ENCODE measurements at regions not wholly inside any gene's neighbourhood (a gene's known extent, or its start where the extent isn't known, plus 50 kb on each side); places are given as distances from the start of the nearest gene placed in this dataset.
"Not testable (repeated sequence)": the region's sequence is repeated elsewhere in the genome, so short reads cannot be mapped to it uniquely, and the experiment has no call there.

GRCh38 chr2:203631068-203631757 lies 75.2 kb upstream of the CD28 start:
- no peak for DNase-seq

GRCh38 chr2:203636588-203637470 lies 69.6 kb upstream of the CD28 start:
- no peak for DNase-seq

- DNase-seq = no peak
Measured at GRCh38 chr2:203637471-203638167, 68.8 kb upstream of the CD28 start.

- not testable (repeated sequence) for DNase-seq
Measured at GRCh38 chr2:203641865-203642264, 64.6 kb upstream of the CD28 start.

GRCh38 chr2:203642841-203643240 lies 63.6 kb upstream of the CD28 start:
- DNase-seq = not testable (repeated sequence)

GRCh38 chr2:203645831-203646230 lies 60.6 kb upstream of the CD28 start:
- no peak for DNase-seq

GRCh38 chr2:203646266-203646864 lies 60.1 kb upstream of the CD28 start:
- no peak for DNase-seq

- DNase-seq = no peak
Measured at GRCh38 chr2:203646961-203647360, 59.5 kb upstream of the CD28 start.

GRCh38 chr2:203647579-203647978 lies 58.9 kb upstream of the CD28 start:
- no peak for DNase-seq

- DNase-seq = peak; percentile 32
Measured at GRCh38 chr2:203648273-203648672, 58.2 kb upstream of the CD28 start.

- no peak for DNase-seq
Measured at GRCh38 chr2:203649176-203649814, 57.1 kb upstream of the CD28 start.

- DNase-seq = peak; percentile 70
Measured at GRCh38 chr2:203650860-203651613, 55.4 kb upstream of the CD28 start.

- no peak for DNase-seq
Measured at GRCh38 chr2:203651621-203652020, 54.8 kb upstream of the CD28 start.

GRCh38 chr2:203654826-203655225 lies 51.6 kb upstream of the CD28 start:
- no peak for DNase-seq

GRCh38 chr2:203656522-203657287 lies 49.7 kb upstream of the CD28 start:
- no peak for DNase-seq

All from SHP77 treated with DMSO at 0.1 percent for 48 hours (cell line).